SK-N-SH (cell line): ENCODE measurements at regions not wholly inside any gene's neighbourhood (a gene's known extent, or its start where the extent isn't known, plus 50 kb on each side); places are given as distances from the start of the nearest gene placed in this dataset.
"Not testable (repeated sequence)": the region's sequence is repeated elsewhere in the genome, so short reads cannot be mapped to it uniquely, and the experiment has no call there.

ENCODE experiments used
- CTCF ChIA-PET: fragments of 300-600, 350-600 bp; formaldehyde crosslinking; extraction: SDS; loops from one replicate; lab custom pipeline; 2021; lab: Yijun Ruan, JAX
- POLR2A ChIA-PET: fragments of 350-600 bp; sonication (Branson Sonifier 250); formaldehyde crosslinking; extraction: SDS; loops from one replicate; lab custom pipeline; 2020; ENCODE audit warnings: antibody characterized with exemption, inconsistent platforms; lab: Yijun Ruan, JAX
- DNase-seq: peaks from one replicate; pipeline ENCODE4 v3.0.0; 2012
- H2AFZ ChIP-seq: fragments of 200-600 bp; sonication (generic); 2 replicates; pipeline ENCODE4 v1.8.1; 2016; ENCODE audit warnings: antibody characterized with exemption, mild to moderate bottlenecking, low read depth
- H3F3A ChIP-seq: fragments of 200-600 bp; sonication (generic); replicated peaks from 2 replicates; pipeline ENCODE3; 2016; ENCODE audit warnings: antibody characterized with exemption, mild to moderate bottlenecking; ENCODE audit not compliant: insufficient read depth
- H3K27ac ChIP-seq, 2 experiments: fragments of 200-500 bp in 1 of 2; fragments of 200-600 bp in 1 of 2; sonication (Bioruptor generic) in 1 of 2; sonication (generic), shearing (Covaris generic) in 1 of 2; 2 replicates each; pipeline versions ENCODE4 v1.5.1 to v1.6.1; 2014 to 2016; ENCODE audit warnings: low read depth in 2 of 2, inconsistent platforms in 1 of 2, low read length in 1 of 2, mild to moderate bottlenecking in 1 of 2, mixed read lengths in 1 of 2
- H3K27me3 ChIP-seq: fragments of 200-600 bp; sonication (generic), shearing (Covaris generic); 2 replicates; pipeline ENCODE4 v1.6.1; 2016; ENCODE audit warnings: mixed run types; ENCODE audit not compliant: insufficient read depth
- H3K36me3 ChIP-seq, 2 experiments: fragments of 200-500 bp in 1 of 2; fragments of 200-600 bp in 1 of 2; sonication (Bioruptor generic) in 1 of 2; sonication (generic) in 1 of 2; replicated peaks in 1 of 2; 2 replicates each; pipeline versions ENCODE3 to v1.5.1; 2014 to 2016; ENCODE audit warnings: low read length in 1 of 2, mild to moderate bottlenecking in 1 of 2; ENCODE audit not compliant: insufficient read depth in 2 of 2, control insufficient read depth in 1 of 2
- H3K4me1 ChIP-seq, 2 experiments: fragments of 200-500 bp in 1 of 2; fragments of 200-600 bp in 1 of 2; sonication (Bioruptor generic) in 1 of 2; sonication (generic), shearing (Covaris generic) in 1 of 2; 2 replicates each; pipeline versions ENCODE4 v1.5.1 to v1.6.1; 2014 to 2016; ENCODE audit warnings: low read depth in 1 of 2, low read length in 1 of 2, mixed run types in 1 of 2; ENCODE audit not compliant: insufficient read depth in 2 of 2, control insufficient read depth in 1 of 2
- H3K4me2 ChIP-seq: fragments of 200-600 bp; sonication (generic), shearing (Covaris generic); 2 replicates; pipeline ENCODE4 v1.6.1; 2017; ENCODE audit warnings: mixed run types
- H3K4me3 ChIP-seq, 2 experiments: fragments of 200-500 bp in 1 of 2; fragments of 200-600 bp in 1 of 2; sonication (Bioruptor generic) in 1 of 2; sonication (generic), shearing (Covaris generic) in 1 of 2; 2 replicates each; pipeline versions ENCODE4 v1.5.1 to v1.8.1; 2014 to 2016; ENCODE audit warnings: low read depth in 2 of 2, inconsistent platforms in 1 of 2, low read length in 1 of 2, mild to moderate bottlenecking in 1 of 2, mixed read lengths in 1 of 2, moderate library complexity in 1 of 2
- H3K79me2 ChIP-seq: fragments of 200-600 bp; sonication (generic); 2 replicates; pipeline ENCODE4 v1.8.1; 2017; ENCODE audit warnings: mild to moderate bottlenecking; ENCODE audit not compliant: insufficient read depth
- H3K9ac ChIP-seq: fragments of 200-600 bp; sonication (generic); 2 replicates; pipeline ENCODE4 v1.6.1; 2017; ENCODE audit warnings: mixed run types
- H3K9me2 ChIP-seq: fragments of 200-600 bp; sonication (generic); 2 replicates; pipeline ENCODE4 v1.6.1; 2017; ENCODE audit warnings: mixed run types
- H3K9me3 ChIP-seq: fragments of 200-600 bp; sonication (generic); 2 replicates; pipeline ENCODE4 v1.6.1; 2017; ENCODE audit warnings: mixed run types, mild to moderate bottlenecking, moderate library complexity
- H4K20me1 ChIP-seq: fragments of 200-600 bp; sonication (generic); 2 replicates; pipeline ENCODE4 v1.6.1; 2017; ENCODE audit warnings: mild to moderate bottlenecking, mixed run types; ENCODE audit not compliant: insufficient read depth
- CHD2 ChIP-seq: fragments of 150-350 bp; IDR thresholded peaks from 2 replicates; pipeline ENCODE4 v1.6.1; 2018; ENCODE audit warnings: low read length; ENCODE audit not compliant: partially characterized antibody
- ELF1 ChIP-seq: IDR thresholded peaks from 2 replicates; pipeline ENCODE4 v1.4.0; 2012
- NFIC ChIP-seq: IDR thresholded peaks from 2 replicates; pipeline ENCODE4 v1.4.0; 2012; ENCODE audit warnings: borderline replicate concordance
- NRF1 ChIP-seq: IDR thresholded peaks from 2 replicates; pipeline ENCODE4 v1.6.1; 2012; ENCODE audit warnings: low read depth, mild to moderate bottlenecking, low read length
- SIN3A ChIP-seq: IDR thresholded peaks from 2 replicates; pipeline ENCODE4 v1.6.1; 2012; ENCODE audit warnings: low read depth, mild to moderate bottlenecking, low read length, moderate library complexity, borderline replicate concordance
- SMC3 ChIP-seq: IDR thresholded peaks from 2 replicates; pipeline ENCODE4 v1.6.1; 2012; ENCODE audit warnings: low read depth, low read length, improper control_type of control experiment
- TCF12 ChIP-seq: IDR thresholded peaks from 2 replicates; pipeline ENCODE4 v1.4.0; 2012
- TEAD4 ChIP-seq: IDR thresholded peaks from 2 replicates; pipeline ENCODE4 v1.4.0; 2012; ENCODE audit warnings: mild to moderate bottlenecking, borderline replicate concordance; ENCODE audit not compliant: insufficient read depth
- WGBS: methylation state at CpG from one replicate; pipeline ENCODE4 v1.1.6; 2017; ENCODE audit warnings: low lambda C conversion rate; 5-methylcytosine and 5-hydroxymethylcytosine counted together
- TF ChIP-seq, protein P1 (sequence below): IDR thresholded peaks from 2 replicates; pipeline ENCODE4 v1.4.0; 2012; ENCODE audit warnings: low read depth
- TF ChIP-seq, protein P2 (sequence below): IDR thresholded peaks from 2 replicates; pipeline ENCODE4 v1.6.1; 2012; ENCODE audit warnings: mild to moderate bottlenecking, low read depth, low read length, moderate library complexity
- TF ChIP-seq, protein P3 (sequence below): fragments of 150-350 bp; IDR thresholded peaks from 2 replicates; pipeline ENCODE4 v1.6.1; 2016; ENCODE audit warnings: mild to moderate bottlenecking, low read depth, low read length

DNA sequence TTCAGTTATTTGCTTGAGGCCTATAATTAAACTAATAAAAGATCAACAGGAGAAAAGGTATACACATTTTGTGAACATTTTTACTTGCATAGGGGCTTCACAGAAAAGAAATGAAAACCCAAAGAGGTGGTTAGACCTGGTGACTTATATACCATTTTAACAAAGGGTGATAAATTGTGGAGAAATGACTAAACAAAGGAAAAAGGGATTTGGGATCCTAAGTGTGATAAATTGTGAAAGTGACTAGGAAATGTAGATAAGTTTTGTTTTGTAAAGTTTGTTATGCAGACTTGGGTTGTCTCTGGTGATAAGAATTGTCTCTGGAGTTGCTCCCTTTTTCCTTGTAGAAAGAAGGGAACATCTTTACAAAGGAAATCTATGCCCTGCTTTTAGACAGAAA, 86.1 kb upstream of the ZNF608 start:
- no peak for DNase-seq
- Histone ChIP-seq H3K9ac (no peak overlapping the region), H2AFZ (no peak overlapping the region), H3K4me2 (no peak overlapping the region), H3K36me3 (no peaks in the 10 kb centered on the region), H4K20me1 (no peaks in the 10 kb centered on the region), H3K9me3 (no peaks in the 10 kb centered on the region), H3K79me2 (no peaks in the 10 kb centered on the region), H3F3A (no peaks in the 10 kb centered on the region), H3K27ac (no peak overlapping the region), H3K4me1 (no peaks in the 10 kb centered on the region), H3K27me3 (no peaks in the 10 kb centered on the region), H3K4me3 (no peak overlapping the region), H3K9me2 (no peaks in the 10 kb centered on the region)
- ChIA-PET CTCF (interaction anchor here (1.0 kb wide), 1 partner anchor 8 kb away, joined by 3 read pairs; no protein-coding TSS in a partner anchor), POLR2A (no interaction called here)
- TF ChIP-seq, protein P1, sequence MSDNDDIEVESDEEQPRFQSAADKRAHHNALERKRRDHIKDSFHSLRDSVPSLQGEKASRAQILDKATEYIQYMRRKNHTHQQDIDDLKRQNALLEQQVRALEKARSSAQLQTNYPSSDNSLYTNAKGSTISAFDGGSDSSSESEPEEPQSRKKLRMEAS: no peak
- TF ChIP-seq ELF1 (no peak), SIN3A (no peak), SMC3 (no peak), TCF12 (no peak), NRF1 (no peak), NFIC (no peak), TEAD4 (no peak), CHD2 (no peak)
- TF ChIP-seq, protein P2, sequence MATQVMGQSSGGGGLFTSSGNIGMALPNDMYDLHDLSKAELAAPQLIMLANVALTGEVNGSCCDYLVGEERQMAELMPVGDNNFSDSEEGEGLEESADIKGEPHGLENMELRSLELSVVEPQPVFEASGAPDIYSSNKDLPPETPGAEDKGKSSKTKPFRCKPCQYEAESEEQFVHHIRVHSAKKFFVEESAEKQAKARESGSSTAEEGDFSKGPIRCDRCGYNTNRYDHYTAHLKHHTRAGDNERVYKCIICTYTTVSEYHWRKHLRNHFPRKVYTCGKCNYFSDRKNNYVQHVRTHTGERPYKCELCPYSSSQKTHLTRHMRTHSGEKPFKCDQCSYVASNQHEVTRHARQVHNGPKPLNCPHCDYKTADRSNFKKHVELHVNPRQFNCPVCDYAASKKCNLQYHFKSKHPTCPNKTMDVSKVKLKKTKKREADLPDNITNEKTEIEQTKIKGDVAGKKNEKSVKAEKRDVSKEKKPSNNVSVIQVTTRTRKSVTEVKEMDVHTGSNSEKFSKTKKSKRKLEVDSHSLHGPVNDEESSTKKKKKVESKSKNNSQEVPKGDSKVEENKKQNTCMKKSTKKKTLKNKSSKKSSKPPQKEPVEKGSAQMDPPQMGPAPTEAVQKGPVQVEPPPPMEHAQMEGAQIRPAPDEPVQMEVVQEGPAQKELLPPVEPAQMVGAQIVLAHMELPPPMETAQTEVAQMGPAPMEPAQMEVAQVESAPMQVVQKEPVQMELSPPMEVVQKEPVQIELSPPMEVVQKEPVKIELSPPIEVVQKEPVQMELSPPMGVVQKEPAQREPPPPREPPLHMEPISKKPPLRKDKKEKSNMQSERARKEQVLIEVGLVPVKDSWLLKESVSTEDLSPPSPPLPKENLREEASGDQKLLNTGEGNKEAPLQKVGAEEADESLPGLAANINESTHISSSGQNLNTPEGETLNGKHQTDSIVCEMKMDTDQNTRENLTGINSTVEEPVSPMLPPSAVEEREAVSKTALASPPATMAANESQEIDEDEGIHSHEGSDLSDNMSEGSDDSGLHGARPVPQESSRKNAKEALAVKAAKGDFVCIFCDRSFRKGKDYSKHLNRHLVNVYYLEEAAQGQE: no peak
- TF ChIP-seq, protein P3, sequence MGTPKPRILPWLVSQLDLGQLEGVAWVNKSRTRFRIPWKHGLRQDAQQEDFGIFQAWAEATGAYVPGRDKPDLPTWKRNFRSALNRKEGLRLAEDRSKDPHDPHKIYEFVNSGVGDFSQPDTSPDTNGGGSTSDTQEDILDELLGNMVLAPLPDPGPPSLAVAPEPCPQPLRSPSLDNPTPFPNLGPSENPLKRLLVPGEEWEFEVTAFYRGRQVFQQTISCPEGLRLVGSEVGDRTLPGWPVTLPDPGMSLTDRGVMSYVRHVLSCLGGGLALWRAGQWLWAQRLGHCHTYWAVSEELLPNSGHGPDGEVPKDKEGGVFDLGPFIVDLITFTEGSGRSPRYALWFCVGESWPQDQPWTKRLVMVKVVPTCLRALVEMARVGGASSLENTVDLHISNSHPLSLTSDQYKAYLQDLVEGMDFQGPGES: no peak

DNA sequence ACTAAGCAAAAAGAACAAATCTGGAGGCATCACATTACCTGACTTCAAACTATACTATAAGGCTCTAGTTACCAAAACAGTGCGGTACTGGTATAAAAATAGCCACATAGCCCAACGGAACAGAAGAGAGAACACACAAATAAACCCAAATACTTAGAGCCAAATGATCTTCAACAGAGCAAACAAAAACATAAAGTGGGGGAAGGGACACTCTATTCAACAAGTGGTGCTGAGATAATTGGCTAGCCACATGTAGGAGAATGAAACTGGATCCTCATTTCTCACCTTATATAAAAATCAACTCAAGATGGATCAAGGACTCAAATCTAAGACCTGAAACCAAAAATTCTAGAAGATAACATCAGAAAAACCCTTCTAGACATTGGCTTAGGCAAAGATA, 89.9 kb upstream of the ZNF608 start:
- H3K4me3 ChIP-seq, H3K9me2 ChIP-seq, H3F3A ChIP-seq, H3K27ac ChIP-seq, H3K9me3 ChIP-seq, CTCF ChIA-PET, H2AFZ ChIP-seq, H3K4me2 ChIP-seq, DNase-seq, H3K4me1 ChIP-seq, POLR2A ChIA-PET, H3K79me2 ChIP-seq, H3K27me3 ChIP-seq, H4K20me1 ChIP-seq, H3K9ac ChIP-seq, H3K36me3 ChIP-seq: not testable (repeated sequence)
- WGBS: 87% methylated on average over 2 of the region's 2 CpGs
